ENCODE measurements at regions not wholly inside any gene's neighbourhood (a gene's known extent, or its start where the extent isn't known, plus 50 kb on each side); places are given as distances from the start of the nearest gene placed in this dataset.

GRCh38 chr14:95818581-95818980 is 58.1 kb upstream of the TUNAR start:
- Mint-ChIP-seq H3K27ac (no peak overlapping the region), H3K4me3 (no peak overlapping the region), H3K4me1 (no peaks in the 10 kb centered on the region), H3K9me3 (peaks cover 0 to 4% of the 10 kb centered on the region in 2 donors), H3K27me3 (peaks cover 87% of the 10 kb centered on the region)
- DNase-seq = no peak
- no peak for ATAC-seq

- no peak for ATAC-seq
- H3K9me3 Mint-ChIP-seq = peaks cover 0 to 4% of the 10 kb centered on the region in 2 donors
- DNase-seq = no peak
- no peak overlapping the region for H3K4me3 Mint-ChIP-seq
- peaks cover 78% of the 10 kb centered on the region for H3K27me3 Mint-ChIP-seq
- H3K4me1 Mint-ChIP-seq = no peaks in the 10 kb centered on the region
- H3K27ac Mint-ChIP-seq = no peak overlapping the region
Measured at GRCh38 chr14:95817271-95817670, 59.4 kb upstream of the TUNAR start.

- no peak for DNase-seq
- H3K27me3 Mint-ChIP-seq = peaks cover 79% of the 10 kb centered on the region
- H3K4me3 Mint-ChIP-seq = no peak overlapping the region
- peaks cover 0 to 4% of the 10 kb centered on the region in 2 donors for H3K9me3 Mint-ChIP-seq
- no peak overlapping the region for H3K27ac Mint-ChIP-seq
- H3K4me1 Mint-ChIP-seq = no peaks in the 10 kb centered on the region
- ATAC-seq = no peak
Measured at GRCh38 chr14:95816539-95816938, 60.1 kb upstream of the TUNAR start.

GRCh38 chr14:95815226-95815690 is 61.4 kb upstream of the TUNAR start:
- H3K4me1 Mint-ChIP-seq = no peaks in the 10 kb centered on the region
- H3K4me3 Mint-ChIP-seq = no peak overlapping the region
- peaks cover 0 to 1% of the 10 kb centered on the region in 2 donors for H3K9me3 Mint-ChIP-seq
- peaks cover 78% of the 10 kb centered on the region for H3K27me3 Mint-ChIP-seq
- DNase-seq (no peak), ATAC-seq (no peak)
- no peak overlapping the region for H3K27ac Mint-ChIP-seq

GRCh38 chr14:95814363-95815225 is 62.0 kb upstream of the TUNAR start:
- Mint-ChIP-seq H3K27ac (no peak overlapping the region), H3K9me3 (no peaks in the 10 kb centered on the region), H3K27me3 (peaks cover 76% of the 10 kb centered on the region)

GRCh38 chr14:95811813-95812212 is 64.8 kb upstream of the TUNAR start:
- Mint-ChIP-seq H3K9me3 (peaks cover 8 to 18% of the 10 kb centered on the region in 2 donors), H3K27ac (no peak overlapping the region), H3K4me3 (no peak overlapping the region), H3K27me3 (peaks cover 55% of the 10 kb centered on the region), H3K4me1 (no peaks in the 10 kb centered on the region)
- ATAC-seq (no peak), DNase-seq (no peak)

More at GRCh38 chr14:95814363-95815225, 62.0 kb upstream of the TUNAR start:
- ATAC-seq (no peak), DNase-seq (no peak)
- Mint-ChIP-seq H3K4me1 (no peaks in the 10 kb centered on the region), H3K4me3 (no peak overlapping the region)

- H3K9me3 Mint-ChIP-seq = peaks cover 20 to 38% of the 10 kb centered on the region in 2 donors
- DNase-seq = no peak
- no peak overlapping the region for H3K4me3 Mint-ChIP-seq
- H3K4me1 Mint-ChIP-seq = no peaks in the 10 kb centered on the region
- H3K27me3 Mint-ChIP-seq = peaks cover 33% of the 10 kb centered on the region
- ATAC-seq = no peak
- H3K27ac Mint-ChIP-seq = no peak overlapping the region
Measured at GRCh38 chr14:95808371-95808770, 68.3 kb upstream of the TUNAR start.

- DNase-seq (no peak), ATAC-seq (no peak)
- peaks cover 9% of the 10 kb centered on the region for H3K27me3 Mint-ChIP-seq
- no peak overlapping the region for H3K27ac Mint-ChIP-seq
- no peaks in the 10 kb centered on the region for H3K4me1 Mint-ChIP-seq
- no peaks in the 10 kb centered on the region for H3K9me3 Mint-ChIP-seq
- H3K4me3 Mint-ChIP-seq = no peak overlapping the region
Measured at GRCh38 chr14:95796788-95797187, 79.8 kb upstream of the TUNAR start.

GRCh38 chr14:95787941-95788340 is 74.0 kb upstream of the TCL1A start:
- Mint-ChIP-seq H3K9me3 (peaks cover 4 to 11% of the 10 kb centered on the region in 2 donors), H3K27ac (no peak overlapping the region), H3K4me1 (no peaks in the 10 kb centered on the region), H3K4me3 (no peak overlapping the region), H3K27me3 (peaks cover 20% of the 10 kb centered on the region)
- no peak for DNase-seq
- no peak for ATAC-seq

GRCh38 chr14:95786566-95786965 is 72.6 kb upstream of the TCL1A start:
- no peak overlapping the region for H3K27ac Mint-ChIP-seq
- peaks cover 17% of the 10 kb centered on the region for H3K27me3 Mint-ChIP-seq
- no peaks in the 10 kb centered on the region for H3K4me1 Mint-ChIP-seq
- H3K4me3 Mint-ChIP-seq = no peak overlapping the region
- ATAC-seq = no peak
- no peak for DNase-seq
- peaks cover 4 to 12% of the 10 kb centered on the region in 2 donors for H3K9me3 Mint-ChIP-seq

- no peak for ATAC-seq
Measured at GRCh38 chr14:95784137-95784536, 70.2 kb upstream of the TCL1A start.

GRCh38 chr14:95776798-95777534 is 63.0 kb upstream of the TCL1A start:
- DNase-seq (no peak), ATAC-seq (no peak)
- Mint-ChIP-seq H3K27ac (no peak overlapping the region), H3K4me3 (no peak overlapping the region), H3K9me3 (no peaks in the 10 kb centered on the region), H3K4me1 (no peaks in the 10 kb centered on the region), H3K27me3 (peaks cover 28% of the 10 kb centered on the region)

More at GRCh38 chr14:95784137-95784536, 70.2 kb upstream of the TCL1A start:
- H3K27me3 Mint-ChIP-seq = peaks cover 12% of the 10 kb centered on the region
- peaks cover 4 to 12% of the 10 kb centered on the region in 2 donors for H3K9me3 Mint-ChIP-seq
- H3K27ac Mint-ChIP-seq = no peak overlapping the region
- H3K4me1 Mint-ChIP-seq = no peaks in the 10 kb centered on the region
- DNase-seq = no peak
- no peak overlapping the region for H3K4me3 Mint-ChIP-seq

GRCh38 chr14:95774265-95775160 is 60.6 kb upstream of the TCL1A start:
- H3K27me3 Mint-ChIP-seq = peaks cover 28% of the 10 kb centered on the region
- no peaks in the 10 kb centered on the region for H3K9me3 Mint-ChIP-seq
- DNase-seq = peak; percentile 19 to 34
- H3K4me1 Mint-ChIP-seq = no peaks in the 10 kb centered on the region
- H3K4me3 Mint-ChIP-seq = no peak overlapping the region
- no peak for ATAC-seq
- no peak overlapping the region for H3K27ac Mint-ChIP-seq

GRCh38 chr14:95770777-95771176 is 56.9 kb upstream of the TCL1A start:
- no peak overlapping the region for H3K4me3 Mint-ChIP-seq
- ATAC-seq (no peak), DNase-seq (no peak)
- H3K9me3 Mint-ChIP-seq = no peaks in the 10 kb centered on the region
- no peaks in the 10 kb centered on the region for H3K4me1 Mint-ChIP-seq
- no peak overlapping the region for H3K27ac Mint-ChIP-seq
- peaks cover 44% of the 10 kb centered on the region for H3K27me3 Mint-ChIP-seq

- DNase-seq (no peak), ATAC-seq (no peak)
- Mint-ChIP-seq H3K4me1 (no peaks in the 10 kb centered on the region), H3K27me3 (peaks cover 38% of the 10 kb centered on the region), H3K27ac (no peak overlapping the region), H3K9me3 (no peaks in the 10 kb centered on the region), H3K4me3 (no peak overlapping the region)
Measured at GRCh38 chr14:95769976-95770375, 56.1 kb upstream of the TCL1A start.

Data from stimulated activated naive CD8-positive, alpha-beta T cell treated with anti-CD3 and anti-CD28 coated beads, Interleukin-15, amount 100 ng/mL, for 72 hours (primary cell).